H1 (cell line): ENCODE measurements at regions not wholly inside any gene's neighbourhood (a gene's known extent, or its start where the extent isn't known, plus 50 kb on each side); places are given as distances from the start of the nearest gene placed in this dataset.

Source experiments
- CTCF ChIA-PET: fragments of 300-600 bp; sonication (Branson Sonifier 250); formaldehyde crosslinking; loops from one replicate; lab custom pipeline; 2021; ENCODE audit not compliant: partially characterized antibody; lab: Charles Lee
- POLR2A ChIA-PET: fragments of 300-600 bp; sonication (Branson Sonifier 250); formaldehyde crosslinking; loops from one replicate; lab custom pipeline; 2021; ENCODE audit warnings: inconsistent platforms; ENCODE audit not compliant: partially characterized antibody; lab: Charles Lee
- DNase-seq, 2 experiments: peaks; one replicate each; pipeline versions ENCODE4 v3.0.0 to v3.0.0-alpha.2; 2010 to 2022; ENCODE audit warnings: low spot score in 2 of 2, low read depth in 1 of 2, mixed read lengths in 1 of 2
- FAIRE-seq: peaks from 2 replicates; lab custom pipeline; 2011; peaks lifted over from hg19 to GRCh38; lab: Jason Lieb, UNC
- H2AFZ ChIP-seq: 2 replicates; pipeline ENCODE4 v1.8.1; 2012; ENCODE audit warnings: low read length, inconsistent platforms
- H2AK5ac ChIP-seq: 2 replicates; pipeline ENCODE4 v1.6.1; 2013; ENCODE audit warnings: low read depth, low read length
- H2BK120ac ChIP-seq: replicated peaks from 2 replicates; pipeline ENCODE3; 2013; ENCODE audit warnings: low read depth, low read length, inconsistent platforms
- H2BK12ac ChIP-seq: 2 replicates; pipeline ENCODE4 v1.6.1; 2013; ENCODE audit warnings: low read depth, low read length
- H2BK15ac ChIP-seq: 2 replicates; pipeline ENCODE4 v1.6.1; 2013; ENCODE audit warnings: low read length
- H2BK20ac ChIP-seq: 2 replicates; pipeline ENCODE4 v1.6.1; 2013; ENCODE audit warnings: low read length
- H2BK5ac ChIP-seq: 2 replicates; pipeline ENCODE4 v1.6.1; 2013; ENCODE audit warnings: low read depth, low read length
- H3K14ac ChIP-seq: 2 replicates; pipeline ENCODE4 v1.6.1; 2013; ENCODE audit warnings: inconsistent platforms; ENCODE audit not compliant: insufficient read length
- H3K18ac ChIP-seq: 2 replicates; pipeline ENCODE4 v1.6.1; 2013; ENCODE audit warnings: low read length; ENCODE audit errors: extremely low read depth
- H3K23ac ChIP-seq: 2 replicates; pipeline ENCODE4 v1.6.1; 2013; ENCODE audit warnings: inconsistent platforms; ENCODE audit not compliant: insufficient read length
- H3K23me2 ChIP-seq: 2 replicates; pipeline ENCODE4 v1.6.1; 2013; ENCODE audit warnings: low read depth, low read length
- H3K27ac ChIP-seq: 2 replicates; pipeline ENCODE4 v1.6.1; 2011; ENCODE audit warnings: low read depth, low read length, inconsistent platforms
- H3K27me3 ChIP-seq, 4 experiments: replicated peaks in 1 of 4; 1 replicate in 1 of 4; 2 replicates in 3 of 4; pipeline versions ENCODE4 v1.6.1 to v1.8.1; 2011 to 2013; ENCODE audit warnings: low read length in 3 of 4, mild to moderate bottlenecking in 3 of 4, inconsistent platforms in 2 of 4, mixed read lengths in 2 of 4, moderate library complexity in 1 of 4; ENCODE audit not compliant: control insufficient read depth in 3 of 4, insufficient read depth in 3 of 4; ENCODE audit errors: extremely low read depth in 1 of 4
- H3K36me3 ChIP-seq, 4 experiments: 2 replicates each; pipeline versions ENCODE4 v1.6.1 to v1.8.1; 2011 to 2013; ENCODE audit warnings: mild to moderate bottlenecking in 4 of 4, low read length in 3 of 4, moderate library complexity in 2 of 4, control low read depth in 1 of 4, inconsistent platforms in 1 of 4; ENCODE audit not compliant: insufficient read depth in 4 of 4, control insufficient read depth in 2 of 4
- H3K4ac ChIP-seq: replicated peaks from 2 replicates; pipeline ENCODE3; 2013; ENCODE audit warnings: low read length, low read depth, mixed read lengths, inconsistent platforms; ENCODE audit not compliant: insufficient read length
- H3K4me1 ChIP-seq, 4 experiments: replicated peaks in 1 of 4; 1 replicate in 1 of 4; 2 replicates in 3 of 4; pipeline versions ENCODE4 v1.6.1 to v1.8.1; 2011 to 2013; ENCODE audit warnings: low read length in 3 of 4, inconsistent platforms in 2 of 4, mixed read lengths in 1 of 4; ENCODE audit not compliant: insufficient read depth in 4 of 4, control insufficient read depth in 3 of 4
- H3K4me2 ChIP-seq, 2 experiments: 2 replicates each; pipeline versions ENCODE4 v1.6.1 to v1.8.1; 2011 to 2013; ENCODE audit warnings: low read depth in 2 of 2, low read length in 2 of 2, control low read depth in 1 of 2, inconsistent platforms in 1 of 2, mild to moderate bottlenecking in 1 of 2; ENCODE audit not compliant: insufficient read depth in 1 of 2
- H3K4me3 ChIP-seq, 4 experiments: fragments of 200-600, 300-600 bp in 1 of 4; sonication (generic), shearing (Covaris generic), sonication (Bioruptor Twin) in 1 of 4; 2 replicates each; pipeline versions ENCODE4 v1.5.1 to v1.8.1; 2011 to 2016; ENCODE audit warnings: low read length in 4 of 4, low read depth in 3 of 4, control low read depth in 2 of 4, inconsistent platforms in 2 of 4, mild to moderate bottlenecking in 2 of 4, mixed read lengths in 1 of 4, moderate library complexity in 1 of 4; ENCODE audit not compliant: insufficient read depth in 2 of 4; ENCODE audit errors: extremely low read depth in 1 of 4
- H3K56ac ChIP-seq: replicated peaks from 2 replicates; pipeline ENCODE3; 2013; ENCODE audit warnings: low read depth, mild to moderate bottlenecking, mixed read lengths, low read length, inconsistent platforms; ENCODE audit not compliant: insufficient read length
- H3K79me1 ChIP-seq: 2 replicates; pipeline ENCODE4 v1.6.1; 2013; ENCODE audit warnings: low read depth, low read length, control low read depth
- H3K79me2 ChIP-seq, 2 experiments: 2 replicates each; pipeline versions ENCODE4 v1.6.1 to v1.8.1; 2012 to 2013; ENCODE audit warnings: low read length in 2 of 2, mild to moderate bottlenecking in 2 of 2, inconsistent platforms in 1 of 2; ENCODE audit not compliant: insufficient read depth in 2 of 2, control insufficient read depth in 1 of 2
- H3K9ac ChIP-seq, 4 experiments: replicated peaks in 1 of 4; 1 replicate in 1 of 4; 2 replicates in 3 of 4; pipeline versions ENCODE4 v1.6.1 to v1.8.1; 2011 to 2013; ENCODE audit warnings: low read depth in 3 of 4, low read length in 3 of 4, control low read depth in 2 of 4, mild to moderate bottlenecking in 2 of 4, moderate library complexity in 2 of 4, inconsistent platforms in 1 of 4; ENCODE audit errors: extremely low read depth in 1 of 4
- H3K9me3 ChIP-seq, 2 experiments: 2 replicates each; pipeline versions ENCODE4 v1.6.1 to v1.8.1; 2012 to 2013; ENCODE audit warnings: mild to moderate bottlenecking in 2 of 2, moderate library complexity in 2 of 2, control low read depth in 1 of 2, inconsistent platforms in 1 of 2, low read depth in 1 of 2, low read length in 1 of 2, mixed read lengths in 1 of 2; ENCODE audit not compliant: insufficient read depth in 2 of 2
- H4K20me1 ChIP-seq, 2 experiments: replicated peaks in 1 of 2; 2 replicates each; pipeline versions ENCODE3 to v1.8.1; 2011 to 2013; ENCODE audit warnings: inconsistent platforms in 2 of 2, low read length in 2 of 2, mild to moderate bottlenecking in 1 of 2; ENCODE audit not compliant: insufficient read depth in 2 of 2, control insufficient read depth in 1 of 2
- H4K5ac ChIP-seq: 2 replicates; pipeline ENCODE4 v1.6.1; 2013; ENCODE audit warnings: low read length, low read depth, mixed read lengths, inconsistent platforms; ENCODE audit not compliant: insufficient read length
- H4K8ac ChIP-seq: 2 replicates; pipeline ENCODE4 v1.8.0; 2013; ENCODE audit warnings: mild to moderate bottlenecking, moderate library complexity, low read length, inconsistent platforms; ENCODE audit not compliant: insufficient read depth; ENCODE audit errors: extremely low read depth
- H4K91ac ChIP-seq: replicated peaks from 2 replicates; pipeline ENCODE3; 2013; ENCODE audit warnings: low read length, mixed read lengths, inconsistent platforms; ENCODE audit not compliant: insufficient read length
- ASH2L ChIP-seq: fragments of 200-600, 300-600 bp; sonication (generic); IDR thresholded peaks from one replicate; pipeline ENCODE4 v1.7.1; 2017; ENCODE audit warnings: low read length
- EGR1 ChIP-seq: IDR thresholded peaks from 2 replicates; pipeline ENCODE4 v1.6.1; 2011; ENCODE audit warnings: low read depth, low read length, borderline replicate concordance
- POU5F1 ChIP-seq: IDR thresholded peaks from 2 replicates; pipeline ENCODE4 v1.6.1; 2011; ENCODE audit warnings: low read depth, mild to moderate bottlenecking, low read length, moderate library complexity
- SP2 ChIP-seq: IDR thresholded peaks from 2 replicates; pipeline ENCODE4 v1.6.1; 2012; ENCODE audit warnings: mild to moderate bottlenecking, low read length, inconsistent platforms
- SUZ12 ChIP-seq: fragments of 200-600 bp; sonication (generic); IDR thresholded peaks from 2 replicates; pipeline ENCODE4 v1.6.1; 2012; ENCODE audit warnings: mild to moderate bottlenecking, inconsistent platforms, low read length, moderate library complexity, mixed read lengths
- WGBS, 2 experiments: shearing (Covaris generic) in 1 of 2; methylation state at CpG; one replicate each; pipeline versions ENCODE4 v1.1.6 to v1.1.7; 2013 to 2015; ENCODE audit warnings: low lambda C conversion rate in 2 of 2, mixed read lengths in 2 of 2, inconsistent platforms in 1 of 2, low coverage in 1 of 2, missing lambda C conversion rate in 1 of 2; ENCODE audit not compliant: insufficient replicate concordance in 2 of 2, insufficient coverage in 1 of 2, insufficient read length in 1 of 2; ENCODE audit errors: extremely low coverage in 1 of 2, missing lambda C conversion rate in 1 of 2; 5-methylcytosine and 5-hydroxymethylcytosine counted together
- TF ChIP-seq, protein P1 (sequence below): IDR thresholded peaks from 2 replicates; pipeline ENCODE4 v1.6.1; 2012; ENCODE audit warnings: inconsistent platforms
- TF ChIP-seq, protein P2 (sequence below), 3 experiments: IDR thresholded peaks; 1 replicate in 2 of 3; 2 replicates in 1 of 3; pipeline versions ENCODE4 v1.5.1 to v1.6.1; 2011; ENCODE audit warnings: low read length in 3 of 3, mild to moderate bottlenecking in 3 of 3, inconsistent platforms in 2 of 3, low read depth in 1 of 3, moderate library complexity in 1 of 3; ENCODE audit not compliant: insufficient read depth in 1 of 3; ENCODE audit errors: control extremely low read depth in 1 of 3

- H2BK5ac ChIP-seq = no peak overlapping the region
- H4K20me1 ChIP-seq = no peaks in the 10 kb centered on the region
- H3K4me2 ChIP-seq = no peak overlapping the region
- CTCF ChIA-PET = no interaction called here
- no peak overlapping the region for H4K5ac ChIP-seq
- no peak overlapping the region for H3K4me3 ChIP-seq
- no peak overlapping the region for H3K27ac ChIP-seq
- no peaks in the 10 kb centered on the region for H3K36me3 ChIP-seq
- DNase-seq = no peak
- H3K79me2 ChIP-seq = no peaks in the 10 kb centered on the region
- no peak overlapping the region for H3K4ac ChIP-seq
- H3K14ac ChIP-seq = no peak overlapping the region
- no peak overlapping the region for H2AFZ ChIP-seq
- H3K4me1 ChIP-seq = no peaks in the 10 kb centered on the region
- no peak overlapping the region for H3K18ac ChIP-seq
- no peak for FAIRE-seq
- H3K56ac ChIP-seq = no peak overlapping the region
- no peaks in the 10 kb centered on the region for H3K23me2 ChIP-seq
- POLR2A ChIA-PET = no interaction called here
- no peaks in the 10 kb centered on the region for H3K9me3 ChIP-seq
- no peak overlapping the region for H3K23ac ChIP-seq
- 99% methylated on average over 3 of the region's 3 CpGs; no CpG with 5 or more reads in 1 of the 2 experiments for WGBS, 2 experiments
- no peak overlapping the region for H4K8ac ChIP-seq
- H3K79me1 ChIP-seq = no peaks in the 10 kb centered on the region
- H2BK15ac ChIP-seq = no peak overlapping the region
- H3K27me3 ChIP-seq = no peaks in the 10 kb centered on the region
- H2BK120ac ChIP-seq = no peak overlapping the region
- no peak overlapping the region for H2BK20ac ChIP-seq
- TF ChIP-seq, protein P1, sequence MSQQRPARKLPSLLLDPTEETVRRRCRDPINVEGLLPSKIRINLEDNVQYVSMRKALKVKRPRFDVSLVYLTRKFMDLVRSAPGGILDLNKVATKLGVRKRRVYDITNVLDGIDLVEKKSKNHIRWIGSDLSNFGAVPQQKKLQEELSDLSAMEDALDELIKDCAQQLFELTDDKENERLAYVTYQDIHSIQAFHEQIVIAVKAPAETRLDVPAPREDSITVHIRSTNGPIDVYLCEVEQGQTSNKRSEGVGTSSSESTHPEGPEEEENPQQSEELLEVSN = no peak
- TF ChIP-seq, protein P2, sequence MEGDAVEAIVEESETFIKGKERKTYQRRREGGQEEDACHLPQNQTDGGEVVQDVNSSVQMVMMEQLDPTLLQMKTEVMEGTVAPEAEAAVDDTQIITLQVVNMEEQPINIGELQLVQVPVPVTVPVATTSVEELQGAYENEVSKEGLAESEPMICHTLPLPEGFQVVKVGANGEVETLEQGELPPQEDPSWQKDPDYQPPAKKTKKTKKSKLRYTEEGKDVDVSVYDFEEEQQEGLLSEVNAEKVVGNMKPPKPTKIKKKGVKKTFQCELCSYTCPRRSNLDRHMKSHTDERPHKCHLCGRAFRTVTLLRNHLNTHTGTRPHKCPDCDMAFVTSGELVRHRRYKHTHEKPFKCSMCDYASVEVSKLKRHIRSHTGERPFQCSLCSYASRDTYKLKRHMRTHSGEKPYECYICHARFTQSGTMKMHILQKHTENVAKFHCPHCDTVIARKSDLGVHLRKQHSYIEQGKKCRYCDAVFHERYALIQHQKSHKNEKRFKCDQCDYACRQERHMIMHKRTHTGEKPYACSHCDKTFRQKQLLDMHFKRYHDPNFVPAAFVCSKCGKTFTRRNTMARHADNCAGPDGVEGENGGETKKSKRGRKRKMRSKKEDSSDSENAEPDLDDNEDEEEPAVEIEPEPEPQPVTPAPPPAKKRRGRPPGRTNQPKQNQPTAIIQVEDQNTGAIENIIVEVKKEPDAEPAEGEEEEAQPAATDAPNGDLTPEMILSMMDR (IDR thresholded peaks at IDR 0.05; ENCODE audit: control extremely low read depth in 1 of 3, insufficient read depth in 1 of 3, low read depth in 1 of 3, low read length in 3 of 3) = no peak
- TF ChIP-seq POU5F1 (no peak), EGR1 (no peak), SUZ12 (no peak), SP2 (no peak), ASH2L (no peak)
- TF ChIP-seq, all 59 proteins: peak for 0
- Histone ChIP-seq H2AK5ac (no peak overlapping the region), H3K9ac (no peak overlapping the region), H2BK12ac (no peak overlapping the region), H4K91ac (no peak overlapping the region)
These were observed 174.6 kb downstream of the PCDH10 start for GRCh38 chr4:133323670-133324069.
